ENCODE measurements at regions not wholly inside any gene's neighbourhood (a gene's known extent, or its start where the extent isn't known, plus 50 kb on each side); places are given as distances from the start of the nearest gene placed in this dataset.
"Not testable (repeated sequence)": the region's sequence is repeated elsewhere in the genome, so short reads cannot be mapped to it uniquely, and the experiment has no call there.

DNA sequence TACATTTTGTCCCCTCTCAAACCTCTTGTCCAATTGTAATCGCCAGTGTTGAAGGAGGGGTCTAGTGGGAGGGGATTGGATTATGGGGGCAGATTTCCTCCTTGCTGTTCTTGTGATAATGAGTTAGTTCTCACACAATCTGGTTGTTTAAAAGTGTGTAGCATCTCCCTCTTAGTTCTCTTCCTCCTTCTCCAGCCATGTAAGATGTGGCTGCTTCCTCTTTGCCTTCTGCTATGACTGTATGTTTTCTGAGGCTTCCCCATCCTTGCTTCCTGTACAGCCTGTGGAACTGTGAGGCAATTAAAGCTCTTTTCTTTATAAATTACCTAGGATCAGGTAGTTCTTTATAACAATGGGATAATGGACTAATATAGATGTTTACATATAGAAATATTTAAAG, 162.3 kb upstream of the C1QTNF3 start:
- not testable (repeated sequence) for H3K36me3 Mint-ChIP-seq (ENCODE audit: low read depth); H3K27ac Mint-ChIP-seq; H3K9me3 Mint-ChIP-seq; H3K27me3 Mint-ChIP-seq; H3K4me1 Mint-ChIP-seq (ENCODE audit: low read depth); H3K4me3 Mint-ChIP-seq

DNA sequence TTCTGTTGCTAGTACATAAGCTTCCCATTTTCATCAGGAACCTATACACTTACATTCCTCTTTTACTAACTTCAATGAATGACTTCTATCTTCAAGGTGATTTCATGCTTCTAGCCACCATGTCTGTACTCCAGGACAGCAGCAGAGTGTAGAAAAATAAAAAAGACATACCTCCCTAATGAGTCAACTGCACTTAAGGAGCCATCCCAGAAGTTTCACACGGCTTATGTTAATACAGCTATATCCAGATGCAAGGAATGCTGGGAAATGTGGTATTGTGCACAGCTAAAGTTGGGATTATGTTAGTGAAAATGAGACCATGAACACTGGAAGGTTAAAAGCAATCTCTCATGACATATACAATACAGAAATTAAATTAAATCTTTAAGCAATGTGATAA, 174.4 kb upstream of the C1QTNF3 start:
- H3K9me3 Mint-ChIP-seq; H3K4me1 Mint-ChIP-seq (ENCODE audit: low read depth); H3K27ac Mint-ChIP-seq; H3K27me3 Mint-ChIP-seq; H3K4me3 Mint-ChIP-seq: not testable (repeated sequence)
- H3K36me3 Mint-ChIP-seq (ENCODE audit: low read depth) = peaks cover 13% of the 10 kb centered on the region

DNA sequence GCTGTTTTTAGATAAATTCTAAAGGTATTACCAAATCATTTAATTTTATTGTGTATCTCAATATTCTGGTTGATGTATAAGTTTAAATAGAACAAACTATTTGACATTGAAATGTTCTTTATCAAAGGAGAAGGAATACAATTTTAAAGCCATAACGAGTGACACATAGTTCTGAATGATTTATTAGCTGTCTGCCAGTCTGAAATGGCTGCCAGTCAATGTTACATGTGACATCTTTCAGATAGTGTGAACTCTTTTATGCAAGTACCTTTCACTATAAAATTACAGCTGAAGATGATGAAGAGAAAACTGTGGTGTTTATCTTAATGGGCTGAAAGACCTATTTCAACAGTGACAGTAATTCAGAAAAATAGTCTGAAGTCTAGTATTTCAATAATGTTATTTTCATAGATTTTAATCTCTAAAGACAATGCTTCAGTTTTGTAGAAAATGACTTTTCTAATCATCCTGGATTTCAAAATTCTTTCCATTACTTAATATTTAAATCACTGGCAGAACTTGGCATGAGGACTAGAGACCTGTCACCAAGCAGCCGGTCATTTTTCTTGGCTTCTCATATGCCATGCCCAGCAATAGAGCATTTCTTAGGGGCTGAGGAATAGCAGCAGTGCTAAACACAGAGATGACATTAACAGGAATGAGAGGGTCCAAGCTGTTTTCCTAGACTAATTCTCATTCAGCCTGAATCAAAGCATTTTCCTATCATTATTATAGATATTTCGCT, 178.5 kb upstream of the C1QTNF3 start:
- H3K27me3 Mint-ChIP-seq; H3K4me1 Mint-ChIP-seq (ENCODE audit: low read depth); H3K9me3 Mint-ChIP-seq; H3K36me3 Mint-ChIP-seq (ENCODE audit: low read depth); H3K27ac Mint-ChIP-seq; H3K4me3 Mint-ChIP-seq: not testable (repeated sequence)

DNA sequence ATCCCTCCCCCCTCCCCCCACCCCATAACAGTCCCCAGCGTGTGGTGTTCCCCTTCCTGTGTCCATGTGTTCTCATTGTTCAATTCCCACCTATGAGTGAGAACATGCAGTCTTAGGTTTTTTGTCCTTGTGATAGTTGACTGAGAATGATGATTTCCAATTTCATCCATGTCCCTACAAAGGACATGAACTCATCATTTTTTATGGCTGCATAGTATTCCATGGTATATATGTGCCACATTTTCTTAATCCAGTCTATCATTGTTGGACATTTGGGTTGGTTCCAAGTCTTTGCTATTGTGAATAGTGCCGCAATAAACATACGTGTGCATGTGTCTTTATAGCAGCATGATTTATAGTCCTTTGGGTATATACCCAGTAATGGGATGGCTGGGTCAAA, 180.1 kb upstream of the C1QTNF3 start:
- H3K4me3 Mint-ChIP-seq; H3K36me3 Mint-ChIP-seq (ENCODE audit: low read depth); H3K27ac Mint-ChIP-seq; H3K4me1 Mint-ChIP-seq (ENCODE audit: low read depth); H3K27me3 Mint-ChIP-seq; H3K9me3 Mint-ChIP-seq: not testable (repeated sequence)

DNA sequence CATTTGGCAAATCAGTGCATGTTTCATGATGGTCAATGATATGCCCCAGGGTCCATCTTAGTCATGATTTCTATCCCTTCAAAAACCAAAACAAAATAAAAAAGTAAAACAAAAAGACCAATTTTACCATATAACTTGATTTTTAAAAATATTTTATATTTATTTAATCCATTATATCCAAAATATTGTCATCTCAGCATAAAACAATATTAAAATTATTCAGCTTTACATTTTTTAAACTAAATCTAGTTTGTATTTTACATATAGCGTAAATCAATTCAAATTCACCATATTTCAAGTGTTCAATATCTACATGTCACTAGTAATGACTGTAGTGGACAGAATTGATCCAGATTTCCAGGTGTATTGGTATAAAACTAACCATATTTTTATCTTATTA, 187.4 kb upstream of the C1QTNF3 start:
- not testable (repeated sequence) for H3K4me3 Mint-ChIP-seq; H3K27ac Mint-ChIP-seq; H3K9me3 Mint-ChIP-seq; H3K4me1 Mint-ChIP-seq (ENCODE audit: low read depth); H3K36me3 Mint-ChIP-seq (ENCODE audit: low read depth); H3K27me3 Mint-ChIP-seq

DNA sequence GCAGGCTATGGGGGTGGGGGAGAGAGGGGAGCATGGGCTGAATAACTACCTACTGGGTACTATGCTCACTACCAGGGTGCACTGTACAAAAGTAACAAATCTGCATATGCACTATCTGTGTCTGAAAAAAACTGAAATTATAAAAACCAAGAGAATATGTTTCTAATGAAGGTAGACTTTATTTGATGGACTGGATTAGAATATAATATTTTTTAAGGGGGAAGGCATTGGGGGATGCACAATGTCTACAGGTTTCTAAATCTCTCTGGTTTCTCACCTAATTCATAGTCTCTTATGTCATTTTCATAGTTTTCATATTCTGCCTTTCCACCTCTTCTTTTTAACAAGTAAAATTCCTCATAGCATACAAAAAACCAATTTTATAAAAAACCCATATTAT, 200.8 kb upstream of the C1QTNF3 start:
- not testable (repeated sequence) for H3K27me3 Mint-ChIP-seq; H3K9me3 Mint-ChIP-seq; H3K36me3 Mint-ChIP-seq (ENCODE audit: low read depth)
- Mint-ChIP-seq H3K4me1 (ENCODE audit: low read depth) (peaks cover 13% of the 10 kb centered on the region), H3K27ac (peak overlapping the region; percentile 70), H3K4me3 (peak overlapping the region; percentile 84)

DNA sequence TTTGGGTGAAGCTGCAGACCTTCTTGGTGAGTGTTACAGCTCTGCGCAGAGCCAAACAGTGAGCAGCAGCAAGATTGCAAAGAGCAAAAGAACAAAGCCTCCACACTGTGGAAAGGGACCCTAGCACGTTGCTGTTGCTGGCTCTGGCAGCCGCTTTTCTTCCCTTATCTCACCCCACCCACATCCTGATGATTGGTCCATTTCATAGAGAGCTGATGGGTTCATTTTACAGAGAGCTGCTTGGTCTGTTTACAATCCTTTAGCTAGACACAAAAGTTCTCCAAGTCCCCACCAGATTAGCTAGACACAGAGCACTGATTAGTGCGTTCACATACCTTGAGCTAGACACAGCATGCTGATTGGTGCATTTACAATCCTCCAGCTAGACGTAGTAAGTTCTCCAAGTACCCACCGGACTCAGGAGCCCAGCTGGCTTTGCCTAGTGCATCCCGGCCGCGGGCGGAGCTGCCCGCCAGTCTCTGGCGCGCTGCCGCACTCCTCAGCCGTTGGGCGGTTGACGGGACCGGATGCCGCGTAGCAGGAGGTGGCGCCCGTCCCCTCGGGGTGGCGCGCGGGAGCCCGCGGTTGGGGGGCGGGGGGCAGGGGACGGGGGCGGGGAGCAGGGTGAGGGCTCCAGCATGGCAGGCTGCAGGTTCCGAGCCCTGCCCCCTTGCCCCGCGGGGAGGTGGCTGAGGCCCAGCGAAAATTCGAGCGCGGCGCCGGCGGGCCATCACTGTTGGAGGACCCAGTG, 201.4 kb upstream of the C1QTNF3 start:
- Mint-ChIP-seq H3K4me1 (ENCODE audit: low read depth) (peaks cover 13% of the 10 kb centered on the region), H3K27ac (peak overlapping the region; percentile 70), H3K4me3 (peak overlapping the region; percentile 84)
- not testable (repeated sequence) for H3K36me3 Mint-ChIP-seq (ENCODE audit: low read depth); H3K27me3 Mint-ChIP-seq; H3K9me3 Mint-ChIP-seq

DNA sequence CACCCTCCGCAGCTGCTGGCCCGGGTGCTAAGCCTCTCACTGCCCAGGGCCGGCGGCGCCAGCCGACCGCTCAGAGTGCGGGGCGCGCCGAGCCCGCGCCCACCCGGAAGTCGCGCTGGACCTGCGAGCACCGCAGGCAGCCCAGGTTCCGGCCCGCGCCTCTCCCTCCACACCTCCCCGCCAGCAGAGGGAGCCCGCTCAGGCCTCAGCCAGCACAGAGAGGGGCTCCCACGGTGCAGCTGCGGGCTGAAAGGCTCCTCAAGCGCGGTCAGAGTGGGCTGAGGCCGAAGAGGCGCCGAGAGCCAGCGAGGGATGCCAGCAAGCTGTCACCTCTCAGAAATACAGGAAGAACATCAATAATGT, 202.0 kb upstream of the C1QTNF3 start:
- H3K36me3 Mint-ChIP-seq (ENCODE audit: low read depth); H3K4me3 Mint-ChIP-seq; H3K9me3 Mint-ChIP-seq; H3K27me3 Mint-ChIP-seq; H3K27ac Mint-ChIP-seq: not testable (repeated sequence)
- peaks cover 13% of the 10 kb centered on the region for H3K4me1 Mint-ChIP-seq (ENCODE audit: low read depth)

DNA sequence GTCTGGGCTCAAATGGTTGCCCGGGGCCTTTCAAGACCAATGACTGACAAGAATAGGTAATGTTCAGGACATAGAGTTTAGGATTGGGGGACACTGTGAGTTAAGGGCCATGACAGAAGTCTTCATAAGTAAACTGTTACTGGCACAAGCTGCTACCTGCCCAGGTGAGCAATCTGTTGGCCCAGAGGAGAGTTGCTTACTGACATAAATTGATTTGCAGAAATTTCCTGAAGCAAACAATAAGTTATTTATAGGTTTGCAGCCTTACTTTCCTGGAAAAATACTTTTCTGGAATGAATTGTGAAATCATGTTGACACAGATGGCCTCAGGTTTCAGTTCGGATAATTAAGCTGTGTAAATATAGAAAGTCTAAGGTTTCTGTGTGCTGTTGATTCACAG, 202.8 kb upstream of the C1QTNF3 start:
- not testable (repeated sequence) for H3K27me3 Mint-ChIP-seq; H3K36me3 Mint-ChIP-seq (ENCODE audit: low read depth); H3K4me1 Mint-ChIP-seq (ENCODE audit: low read depth)

DNA sequence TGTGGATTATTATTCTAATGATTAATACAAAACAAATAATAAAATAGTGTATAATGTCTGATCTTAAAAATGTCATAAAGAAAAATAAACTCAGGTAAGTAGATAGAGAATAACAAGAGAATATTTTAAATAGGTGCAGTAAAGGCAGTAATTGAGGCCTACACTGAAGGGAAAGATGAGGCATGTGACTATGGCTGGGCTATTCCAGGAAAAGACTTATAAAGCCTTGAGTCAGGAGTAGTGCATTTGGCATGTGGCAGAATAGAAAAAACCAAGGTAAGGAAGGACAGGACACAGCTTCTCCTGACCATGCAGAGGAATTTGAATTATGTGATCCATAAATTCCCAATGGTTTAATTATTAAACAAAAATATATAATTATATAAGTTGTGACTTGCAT, 215.6 kb upstream of the C1QTNF3 start:
- H3K4me3 Mint-ChIP-seq; H3K9me3 Mint-ChIP-seq; H3K27ac Mint-ChIP-seq; H3K36me3 Mint-ChIP-seq (ENCODE audit: low read depth); H3K4me1 Mint-ChIP-seq (ENCODE audit: low read depth); H3K27me3 Mint-ChIP-seq: not testable (repeated sequence)

More for the DNA sequence above, 202.8 kb upstream of the C1QTNF3 start:
- Mint-ChIP-seq H3K27ac (peak overlapping the region; percentile 86), H3K4me3 (peak overlapping the region; percentile 81)
- H3K9me3 Mint-ChIP-seq = not testable (repeated sequence)

DNA sequence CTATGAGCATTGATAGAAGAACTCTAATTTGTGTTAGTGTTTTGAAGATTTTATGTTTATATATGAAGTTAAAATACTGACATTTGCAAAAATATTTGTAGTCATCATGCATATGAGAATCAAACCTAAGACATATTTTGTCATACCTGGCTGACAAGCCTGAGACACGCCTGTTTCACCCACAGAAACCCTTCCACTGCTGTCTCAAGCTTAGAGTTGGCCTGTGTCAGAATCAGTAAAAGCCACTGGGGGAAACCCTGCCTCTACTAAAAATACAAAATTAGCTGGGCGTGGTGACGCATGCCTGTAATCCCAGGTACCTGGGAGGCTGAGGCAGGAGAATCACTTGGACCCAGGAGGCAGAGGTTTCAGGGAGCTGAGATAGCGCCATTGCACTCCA, 218.0 kb upstream of the C1QTNF3 start:
- H3K27me3 Mint-ChIP-seq = not testable (repeated sequence)

DNA sequence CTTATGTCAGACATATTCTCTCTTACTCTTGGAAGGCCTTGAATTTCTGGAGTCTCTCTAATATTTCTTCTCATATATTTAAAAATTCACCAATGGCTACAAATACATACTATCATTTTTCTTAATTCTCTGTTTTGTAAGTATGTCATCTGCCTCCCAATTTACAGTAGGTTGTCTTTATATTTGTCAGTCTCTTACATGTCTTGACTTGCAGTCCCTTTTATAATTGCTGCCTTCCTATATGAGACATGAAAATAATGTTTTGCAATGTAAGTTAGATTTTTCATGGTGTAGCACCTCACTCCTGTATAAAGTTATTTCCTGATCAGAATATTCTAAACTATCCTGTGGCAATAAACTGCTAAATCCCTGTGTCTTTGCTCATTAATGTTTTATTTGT, 223.1 kb upstream of the C1QTNF3 start:
- H3K4me3 Mint-ChIP-seq; H3K36me3 Mint-ChIP-seq (ENCODE audit: low read depth); H3K27me3 Mint-ChIP-seq; H3K9me3 Mint-ChIP-seq; H3K4me1 Mint-ChIP-seq (ENCODE audit: low read depth); H3K27ac Mint-ChIP-seq: not testable (repeated sequence)

More for the DNA sequence above, 218.0 kb upstream of the C1QTNF3 start:
- not testable (repeated sequence) for H3K9me3 Mint-ChIP-seq; H3K4me1 Mint-ChIP-seq (ENCODE audit: low read depth); H3K27ac Mint-ChIP-seq; H3K36me3 Mint-ChIP-seq (ENCODE audit: low read depth); H3K4me3 Mint-ChIP-seq

DNA sequence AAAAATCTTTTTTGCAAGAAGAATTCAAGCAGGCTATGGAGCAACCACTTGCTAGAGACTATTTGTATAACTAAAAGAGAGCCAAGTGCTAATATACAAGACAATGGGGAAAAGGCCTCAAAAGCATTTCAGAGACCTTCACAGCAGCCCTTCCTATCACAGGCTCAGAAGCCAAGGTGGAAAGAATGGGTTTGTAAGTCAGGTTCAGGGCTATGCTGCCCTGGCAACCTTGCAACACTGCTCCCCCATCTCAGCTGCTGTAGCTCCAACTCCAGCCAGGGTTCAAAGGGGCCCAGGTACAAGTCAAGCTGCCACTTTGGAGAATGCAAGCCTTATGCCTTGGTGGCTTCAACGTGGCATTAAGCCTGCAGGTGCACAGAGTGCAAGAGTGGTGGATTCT, 253.7 kb upstream of the C1QTNF3 start:
- not testable (repeated sequence) for H3K4me1 Mint-ChIP-seq (ENCODE audit: low read depth); H3K27ac Mint-ChIP-seq; H3K27me3 Mint-ChIP-seq; H3K36me3 Mint-ChIP-seq (ENCODE audit: low read depth); H3K4me3 Mint-ChIP-seq; H3K9me3 Mint-ChIP-seq

DNA sequence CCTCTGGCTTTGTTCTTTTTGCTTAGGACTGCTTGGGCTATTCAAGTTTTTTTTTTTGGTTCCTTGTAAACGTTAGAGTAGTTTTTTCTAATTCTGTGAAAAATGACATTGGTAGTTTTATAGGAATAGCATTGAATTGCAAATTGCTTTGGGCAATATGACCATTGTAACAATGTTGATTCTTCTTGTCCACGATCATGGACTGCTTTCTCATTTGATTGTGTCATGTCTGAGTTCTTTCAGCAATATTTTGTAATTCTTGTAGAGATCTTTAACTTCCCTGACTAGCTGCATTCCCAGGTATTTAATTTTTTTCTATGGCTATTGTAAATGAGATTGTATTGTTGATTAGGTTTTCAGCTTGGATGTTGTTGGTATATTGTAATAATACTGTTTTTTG, 286.2 kb upstream of the C1QTNF3 start:
- H3K27me3 Mint-ChIP-seq; H3K4me1 Mint-ChIP-seq (ENCODE audit: low read depth); H3K4me3 Mint-ChIP-seq; H3K36me3 Mint-ChIP-seq (ENCODE audit: low read depth); H3K9me3 Mint-ChIP-seq; H3K27ac Mint-ChIP-seq: not testable (repeated sequence)

DNA sequence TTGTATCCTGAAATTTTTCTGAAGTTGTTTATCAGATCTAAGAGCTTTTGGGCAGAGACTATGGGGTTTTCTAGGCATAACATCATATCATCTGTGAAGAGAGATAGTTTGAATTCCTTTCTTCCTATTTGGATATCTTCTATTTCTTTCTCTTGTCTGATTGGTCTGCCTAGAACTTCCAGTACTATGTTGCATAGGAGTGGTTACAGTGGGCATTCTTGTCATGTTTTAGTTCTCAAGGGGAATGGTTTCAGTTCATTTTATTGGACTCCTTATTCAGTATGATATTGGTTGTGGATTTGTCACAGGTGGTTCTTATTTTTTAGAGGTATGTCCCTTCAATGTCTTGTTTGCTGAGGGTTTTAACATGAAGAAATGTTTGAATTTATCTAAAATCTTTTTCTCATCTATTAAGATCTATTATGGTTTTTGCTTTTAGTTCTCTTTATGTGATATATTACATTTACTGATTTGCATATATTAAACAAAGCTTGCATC, 286.6 kb upstream of the C1QTNF3 start:
- not testable (repeated sequence) for H3K27ac Mint-ChIP-seq; H3K4me3 Mint-ChIP-seq; H3K4me1 Mint-ChIP-seq (ENCODE audit: low read depth); H3K27me3 Mint-ChIP-seq; H3K9me3 Mint-ChIP-seq; H3K36me3 Mint-ChIP-seq (ENCODE audit: low read depth)

DNA sequence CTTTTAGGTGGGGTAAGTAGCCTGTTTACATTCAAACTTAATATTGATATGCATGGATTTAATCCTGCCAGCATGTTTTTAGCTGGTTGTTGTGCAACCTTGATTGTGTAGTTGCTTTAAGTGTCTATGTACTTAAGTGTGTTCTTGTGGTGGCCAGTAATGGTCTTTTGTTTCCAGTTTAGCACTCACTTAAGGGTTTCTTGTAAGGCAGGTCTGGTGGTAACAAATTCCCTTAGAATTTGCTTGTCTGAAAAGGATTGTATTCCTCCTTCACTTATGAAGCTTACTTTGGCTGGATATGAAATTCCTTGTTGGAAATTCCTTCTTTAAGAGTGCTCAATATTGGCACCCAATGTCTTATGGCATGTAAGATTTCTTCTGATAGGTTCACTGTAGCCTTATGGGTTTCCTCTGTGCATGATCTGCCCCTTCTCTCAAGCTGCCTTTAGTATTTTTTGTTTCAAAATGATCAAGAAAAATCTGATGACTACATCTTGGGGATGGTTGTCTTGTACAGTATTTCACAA, 289.0 kb upstream of the C1QTNF3 start:
- H3K27me3 Mint-ChIP-seq; H3K36me3 Mint-ChIP-seq (ENCODE audit: low read depth); H3K4me1 Mint-ChIP-seq (ENCODE audit: low read depth): not testable (repeated sequence)

More for the DNA sequence above, 289.0 kb upstream of the C1QTNF3 start:
- not testable (repeated sequence) for H3K4me3 Mint-ChIP-seq, H3K9me3 Mint-ChIP-seq, H3K27ac Mint-ChIP-seq
